Suprapubic skin (tissue), 3 donors: ENCODE measurements at regions not wholly inside any gene's neighbourhood (a gene's known extent, or its start where the extent isn't known, plus 50 kb on each side); places are given as distances from the start of the nearest gene placed in this dataset.

ENCODE experiments used
- CTCF ChIP-seq, 2 donors: fragments of 200-600 bp in 1 of 2; fragments of 450-650 bp in 1 of 2; sonication (generic) in 1 of 2; IDR thresholded peaks; one replicate each; pipeline ENCODE4 v1.5.1; 2016 to 2019; ENCODE audit warnings: antibody characterized with exemption in 2 of 2, mild to moderate bottlenecking in 1 of 2, moderate library complexity in 1 of 2
- POLR2A ChIP-seq, 2 donors: fragments of 450-650 bp; IDR thresholded peaks; one replicate each; pipeline ENCODE4 v1.6.1; 2017; ENCODE audit warnings: antibody characterized with exemption in 2 of 2, mild to moderate bottlenecking in 2 of 2, moderate library complexity in 2 of 2

GRCh38 chr16:9680019-9680655 is 502.1 kb downstream of the GRIN2A start:
- TF ChIP-seq CTCF (IDR thresholded peaks at IDR 0.05) (no peak), POLR2A (IDR thresholded peaks at IDR 0.05) (no peak)
